Endodermal cell (in vitro differentiated cells): ENCODE measurements at regions not wholly inside any gene's neighbourhood (a gene's known extent, or its start where the extent isn't known, plus 50 kb on each side); places are given as distances from the start of the nearest gene placed in this dataset.

Experiments used
- DNase-seq: peaks from one replicate; pipeline ENCODE4 v3.0.0-alpha.2; 2017
- H3K27ac ChIP-seq: 2 replicates; pipeline ENCODE4 v1.5.1; 2013; ENCODE audit warnings: mild to moderate bottlenecking, low read depth, low read length, moderate library complexity
- H3K27me3 ChIP-seq: 2 replicates; pipeline ENCODE4 v1.6.1; 2013; ENCODE audit warnings: mild to moderate bottlenecking, low read length, moderate library complexity; ENCODE audit not compliant: insufficient read depth, control insufficient read depth, poor library complexity, severe bottlenecking
- H3K36me3 ChIP-seq: 2 replicates; pipeline ENCODE4 v1.7.0; 2013; ENCODE audit warnings: mild to moderate bottlenecking, low read length, moderate library complexity; ENCODE audit not compliant: control insufficient read depth, insufficient read depth
- H3K4me1 ChIP-seq: one replicate; pipeline ENCODE4 v1.7.0; 2013; ENCODE audit warnings: low read length; ENCODE audit not compliant: control insufficient read depth, insufficient read depth
- H3K4me3 ChIP-seq: 2 replicates; pipeline ENCODE4 v1.5.1; 2013; ENCODE audit warnings: mild to moderate bottlenecking, low read length, moderate library complexity
- H3K9ac ChIP-seq: 2 replicates; pipeline ENCODE4 v1.6.1; 2013; ENCODE audit warnings: mild to moderate bottlenecking, low read length, moderate library complexity; ENCODE audit not compliant: poor library complexity, severe bottlenecking; ENCODE audit errors: extremely low read depth
- H3K9me3 ChIP-seq: 2 replicates; pipeline ENCODE4 v1.6.1; 2013; ENCODE audit warnings: mild to moderate bottlenecking, low read length, moderate library complexity; ENCODE audit not compliant: control insufficient read depth
- H3K27ac Mint-ChIP-seq: 2 replicates; pipeline ENCODE4 v1.8.0; 2020; ENCODE audit warnings: mixed read lengths
- H3K27me3 Mint-ChIP-seq: 2 replicates; pipeline ENCODE4 v1.8.0; 2021; ENCODE audit warnings: mild to moderate bottlenecking, mixed read lengths; ENCODE audit not compliant: insufficient read depth
- H3K36me3 Mint-ChIP-seq: 2 replicates; pipeline ENCODE4 v1.8.0; 2020; ENCODE audit warnings: low read depth, mixed read lengths
- H3K4me1 Mint-ChIP-seq: 2 replicates; pipeline ENCODE4 v1.8.0; 2020; ENCODE audit warnings: mixed read lengths
- H3K4me3 Mint-ChIP-seq: 2 replicates; pipeline ENCODE4 v1.8.0; 2020; ENCODE audit warnings: mild to moderate bottlenecking, moderate library complexity, mixed read lengths
- H3K9me3 Mint-ChIP-seq: 2 replicates; pipeline ENCODE4 v1.8.0; 2020; ENCODE audit warnings: mild to moderate bottlenecking, mixed read lengths
- CTCF ChIP-seq: fragments of 200-600 bp; sonication (generic); conservative IDR thresholded peaks from 2 replicates; pipeline ENCODE4 v1.5.0; 2021; ENCODE audit warnings: antibody characterized with exemption, mild to moderate bottlenecking
- WGBS, 2 experiments: methylation state at CpG; one replicate each; pipeline versions ENCODE4 v1.1.5 to v1.1.7; 2013; ENCODE audit warnings: missing lambda C conversion rate in 2 of 2, mixed read lengths in 1 of 2; ENCODE audit not compliant: insufficient coverage in 1 of 2, insufficient read length in 1 of 2; 5-methylcytosine and 5-hydroxymethylcytosine counted together

- Mint-ChIP-seq H3K4me1 (no peaks in the 10 kb centered on the region), H3K9me3 (peaks cover 10% of the 10 kb centered on the region), H3K36me3 (no peaks in the 10 kb centered on the region), H3K27me3 (peaks cover 5% of the 10 kb centered on the region), H3K4me3 (no peak overlapping the region), H3K27ac (no peak overlapping the region)
- WGBS, 2 experiments: 63 to 80% methylated on average over 1 to 3 of the region's 3 CpGs
- no peak overlapping the region for H3K4me3 ChIP-seq
- H3K27me3 ChIP-seq: peaks cover 7% of the 10 kb centered on the region
- H3K9ac ChIP-seq: no peak overlapping the region
- no peak for TF ChIP-seq CTCF
- no peak for DNase-seq
- H3K4me1 ChIP-seq: no peaks in the 10 kb centered on the region
- H3K36me3 ChIP-seq: no peaks in the 10 kb centered on the region
- no peak overlapping the region for H3K27ac ChIP-seq
- no peaks in the 10 kb centered on the region for H3K9me3 ChIP-seq
Observed at GRCh38 chr1:75984781-75985180, 52.6 kb upstream of the ASB17 start.

GRCh38 chr1:75985827-75986226, 53.6 kb upstream of the ASB17 start:
- Mint-ChIP-seq H3K4me3 (no peak overlapping the region), H3K27me3 (peaks cover 5% of the 10 kb centered on the region), H3K27ac (no peak overlapping the region), H3K9me3 (peaks cover 10% of the 10 kb centered on the region), H3K36me3 (no peaks in the 10 kb centered on the region), H3K4me1 (no peaks in the 10 kb centered on the region)
- H3K27me3 ChIP-seq: peaks cover 11% of the 10 kb centered on the region
- no peak overlapping the region for H3K4me3 ChIP-seq
- H3K9ac ChIP-seq: no peak overlapping the region
- H3K36me3 ChIP-seq: no peaks in the 10 kb centered on the region
- no peak overlapping the region for H3K27ac ChIP-seq
- 83 to 100% methylated on average over 2 to 4 of the region's 4 CpGs for WGBS, 2 experiments
- H3K4me1 ChIP-seq: no peaks in the 10 kb centered on the region
- no peaks in the 10 kb centered on the region for H3K9me3 ChIP-seq
- TF ChIP-seq CTCF: no peak
- no peak for DNase-seq

GRCh38 chr1:75986478-75986877, 54.3 kb upstream of the ASB17 start:
- H3K36me3 ChIP-seq: no peaks in the 10 kb centered on the region
- H3K9me3 ChIP-seq: no peaks in the 10 kb centered on the region
- peaks cover 11% of the 10 kb centered on the region for H3K27me3 ChIP-seq
- H3K9me3 Mint-ChIP-seq: peaks cover 10% of the 10 kb centered on the region
- no peaks in the 10 kb centered on the region for H3K4me1 ChIP-seq
- no peak for DNase-seq
- H3K4me3 Mint-ChIP-seq: no peak overlapping the region
- no peak overlapping the region for H3K27ac Mint-ChIP-seq
- H3K4me3 ChIP-seq: no peak overlapping the region
- peaks cover 5% of the 10 kb centered on the region for H3K27me3 Mint-ChIP-seq
- no peak overlapping the region for H3K9ac ChIP-seq
- no peak overlapping the region for H3K27ac ChIP-seq
- no peak for TF ChIP-seq CTCF
- H3K4me1 Mint-ChIP-seq: no peaks in the 10 kb centered on the region
- no peaks in the 10 kb centered on the region for H3K36me3 Mint-ChIP-seq
